NCI-H1694 treated with DMSO at 0.1 percent for 48 hours (cell line): ENCODE measurements at regions not wholly inside any gene's neighbourhood (a gene's known extent, or its start where the extent isn't known, plus 50 kb on each side); places are given as distances from the start of the nearest gene placed in this dataset.
"Not testable (repeated sequence)": the region's sequence is repeated elsewhere in the genome, so short reads cannot be mapped to it uniquely, and the experiment has no call there.

ENCODE experiments used
- DNase-seq: peaks from one replicate; lab custom pipeline; 2025; lab: John Stamatoyannopoulos, UW

- not testable (repeated sequence) for DNase-seq
Observed at GRCh38 chr3:10109-10996, 186.2 kb upstream of the CHL1 start.

GRCh38 chr3:11734-12133 is 184.8 kb upstream of the CHL1 start:
- DNase-seq = no peak

- DNase-seq = no peak
Observed at GRCh38 chr3:14652-15051, 181.9 kb upstream of the CHL1 start.

GRCh38 chr3:16366-16765 is 180.2 kb upstream of the CHL1 start:
- no peak for DNase-seq

DNA sequence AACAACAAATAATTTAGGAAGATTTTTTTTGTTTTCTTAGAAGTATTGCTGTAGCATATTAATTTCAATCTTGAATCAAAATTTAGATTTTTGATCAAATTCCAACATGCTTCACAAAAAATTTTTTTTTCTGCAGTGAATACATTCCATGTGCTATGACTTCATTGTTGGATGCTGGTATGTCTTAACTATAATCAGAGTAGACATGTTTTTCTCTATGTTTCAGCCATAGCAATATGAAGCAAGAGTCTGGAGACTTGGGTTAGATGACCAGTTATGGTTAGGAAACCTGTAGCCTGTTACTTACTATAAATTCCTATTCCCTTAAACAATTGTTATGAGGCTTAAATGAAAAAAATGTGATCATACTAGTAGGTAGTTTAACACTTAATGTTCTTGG is 176.1 kb upstream of the CHL1 start:
- DNase-seq = no peak

GRCh38 chr3:24006-24405 is 172.6 kb upstream of the CHL1 start:
- DNase-seq = no peak

- DNase-seq = no peak
Observed at GRCh38 chr3:25056-25455, 171.5 kb upstream of the CHL1 start.

DNA sequence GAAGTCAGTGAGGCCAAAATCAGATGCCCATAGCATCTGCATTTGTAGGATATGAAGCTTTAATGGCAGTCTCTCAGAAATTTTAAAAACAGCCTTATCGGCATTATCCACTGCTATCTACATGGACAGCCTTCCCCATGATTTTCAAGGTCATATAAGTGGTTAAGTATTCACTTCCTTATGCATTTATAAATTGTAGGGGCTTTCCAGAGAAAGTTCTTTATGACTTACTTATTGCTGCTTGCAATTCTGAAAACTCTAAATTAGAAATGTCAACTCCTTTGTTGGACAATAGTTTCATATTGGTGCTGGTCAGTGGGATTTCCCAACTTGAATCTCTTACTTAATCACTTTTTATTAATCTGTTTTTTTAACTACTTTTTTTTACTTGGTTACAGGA is 160.6 kb upstream of the CHL1 start:
- DNase-seq = not testable (repeated sequence)

- peak; percentile 14 for DNase-seq
Observed at GRCh38 chr3:42871-43744, 153.5 kb upstream of the CHL1 start.

GRCh38 chr3:44028-44676 is 152.4 kb upstream of the CHL1 start:
- DNase-seq = no peak

DNA sequence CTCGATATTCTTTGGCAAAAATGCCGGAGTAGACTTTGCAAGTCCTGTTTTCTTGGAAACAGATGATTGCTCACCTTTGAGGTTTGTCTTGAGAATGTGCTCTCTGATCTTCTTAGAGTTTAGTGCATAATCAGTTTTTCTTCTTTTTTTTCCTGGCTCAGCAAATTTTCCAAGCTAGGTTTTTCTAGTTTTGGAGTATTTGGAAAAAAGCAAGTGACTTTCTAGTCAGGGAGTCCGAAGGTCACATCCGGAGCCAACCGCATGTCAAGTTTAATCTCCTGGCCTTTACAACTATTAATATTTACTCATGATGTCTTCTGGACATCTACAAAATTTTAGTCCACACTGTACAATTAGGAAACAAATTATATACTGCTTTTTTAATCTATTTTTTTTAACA is 151.6 kb upstream of the CHL1 start:
- DNase-seq = not testable (repeated sequence)

- DNase-seq = no peak
Observed at GRCh38 chr3:46576-46975, 150.0 kb upstream of the CHL1 start.

DNA sequence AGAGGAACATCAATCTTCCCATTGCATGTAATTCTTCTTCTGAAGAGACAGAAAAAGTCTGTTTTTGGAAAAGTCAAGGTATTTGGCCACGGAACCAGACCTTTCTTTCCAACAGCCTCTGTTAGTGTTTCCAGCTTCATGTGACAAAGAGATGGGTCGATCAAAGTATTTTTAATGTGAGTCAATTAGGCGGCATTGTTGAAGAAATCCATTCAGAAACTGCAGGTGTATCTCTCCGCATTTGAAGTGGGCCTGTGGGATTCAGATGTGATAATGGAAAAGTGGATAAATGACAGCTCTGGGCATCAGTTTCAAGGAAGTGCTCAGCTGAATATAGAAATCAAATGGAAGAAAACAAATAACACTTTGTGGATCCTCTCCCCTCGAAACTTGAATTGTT is 143.1 kb upstream of the CHL1 start:
- DNase-seq = not testable (repeated sequence)

DNA sequence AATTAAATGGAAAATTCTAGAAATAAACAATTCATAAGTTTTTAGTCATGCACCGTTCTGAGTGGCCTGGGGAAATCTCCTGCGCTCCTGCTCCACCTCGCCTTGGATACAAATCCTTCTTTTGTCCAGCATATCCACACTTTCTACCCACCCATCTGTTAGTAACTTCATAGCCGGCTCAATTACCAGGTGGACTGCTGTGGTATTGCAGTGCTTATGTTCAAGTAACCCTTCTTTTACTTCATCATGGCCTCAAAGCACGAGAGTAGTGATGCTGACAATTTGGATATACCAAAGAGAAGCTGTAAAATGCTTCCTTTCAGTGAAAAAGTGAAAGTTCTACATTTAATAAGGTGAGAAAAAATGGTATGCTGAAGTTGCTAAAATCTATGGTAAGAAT is 142.3 kb upstream of the CHL1 start:
- DNase-seq = no peak

GRCh38 chr3:56672-57071 is 139.9 kb upstream of the CHL1 start:
- DNase-seq = no peak

- no peak for DNase-seq
Observed at GRCh38 chr3:59854-60253, 136.7 kb upstream of the CHL1 start.

DNA sequence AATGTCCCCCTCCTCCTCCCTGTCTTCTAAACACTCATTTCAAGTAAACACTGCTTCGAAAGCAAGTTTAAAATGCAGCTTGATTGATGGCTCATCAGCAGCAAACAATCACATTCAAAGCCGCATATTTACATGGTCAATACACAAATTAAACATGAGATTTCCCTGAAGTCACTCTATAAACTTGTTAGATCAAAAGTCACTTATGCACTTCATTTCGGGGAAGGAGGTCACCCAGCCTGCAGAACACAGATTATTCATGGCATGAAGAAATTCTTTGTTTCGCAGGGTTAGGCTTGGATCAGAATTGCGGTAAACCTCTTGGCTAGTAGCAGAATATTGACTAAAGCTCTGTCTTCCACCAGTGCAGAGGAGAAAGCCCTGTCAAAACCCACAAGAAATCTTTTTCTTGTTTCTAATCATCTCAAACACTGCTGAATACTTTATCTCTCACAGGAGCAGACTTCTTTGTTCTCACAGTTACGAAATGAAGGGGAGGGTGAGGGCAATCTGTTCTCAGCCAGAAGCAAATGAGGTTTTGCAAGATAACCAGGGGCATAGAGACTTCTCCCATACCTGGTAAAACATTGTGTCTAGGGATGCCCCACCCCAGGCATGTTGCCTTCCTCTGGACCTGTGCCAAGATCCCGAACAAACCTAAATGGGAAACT is 133.3 kb upstream of the CHL1 start:
- DNase-seq = no peak

GRCh38 chr3:69690-70089 is 126.9 kb upstream of the CHL1 start:
- no peak for DNase-seq

- DNase-seq = no peak
Observed at GRCh38 chr3:72776-73175, 123.8 kb upstream of the CHL1 start.

- no peak for DNase-seq
Observed at GRCh38 chr3:73271-73670, 123.3 kb upstream of the CHL1 start.

GRCh38 chr3:74676-75243 is 121.8 kb upstream of the CHL1 start:
- DNase-seq = no peak

DNA sequence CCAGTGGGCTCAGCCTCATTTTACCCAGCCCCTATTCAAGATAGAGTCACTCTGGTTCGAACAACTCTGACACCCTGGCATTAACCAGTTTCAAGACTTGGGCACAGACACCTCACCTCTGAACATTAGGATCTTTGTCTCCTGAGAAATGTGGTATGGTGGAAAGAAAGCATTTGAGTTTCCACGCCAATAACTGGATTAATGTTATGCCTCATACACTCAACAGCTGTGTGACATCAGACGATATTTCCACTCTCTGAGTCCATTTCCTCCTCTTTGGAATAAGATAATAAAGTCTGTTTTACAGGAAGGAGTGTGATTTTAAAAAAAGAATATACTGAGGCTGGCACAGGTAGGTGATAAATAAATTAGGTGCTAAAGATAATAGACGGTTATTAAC is 121.3 kb upstream of the CHL1 start:
- no peak for DNase-seq
